Vagina (tissue), 2 donors: ENCODE measurements at regions not wholly inside any gene's neighbourhood (a gene's known extent, or its start where the extent isn't known, plus 50 kb on each side); places are given as distances from the start of the nearest gene placed in this dataset.

Experiments used
- POLR2A ChIP-seq, 2 donors: fragments of 450-650 bp; IDR thresholded peaks; one replicate each; pipeline ENCODE4 v1.6.1; 2017; ENCODE audit warnings: antibody characterized with exemption in 2 of 2, mild to moderate bottlenecking in 2 of 2, moderate library complexity in 2 of 2
- POLR2AphosphoS5 ChIP-seq, 2 donors: sonication (generic); formaldehyde crosslinking; IDR thresholded peaks; one replicate each; pipeline ENCODE4 v1.9.0; 2017; ENCODE audit warnings: antibody characterized with exemption in 2 of 2, mild to moderate bottlenecking in 2 of 2, low read depth in 1 of 2; ENCODE audit not compliant: insufficient read depth in 1 of 2
- TF ChIP-seq, protein P1 (sequence below), 3 experiments: fragments of 450-650 bp in 2 of 3; fragments of 200-600 bp in 1 of 3; sonication (generic) in 1 of 3; IDR thresholded peaks; one replicate each; pipeline ENCODE4 v1.5.1; 2017 to 2019; ENCODE audit warnings: antibody characterized with exemption in 3 of 3, mild to moderate bottlenecking in 2 of 3, moderate library complexity in 2 of 3

DNA sequence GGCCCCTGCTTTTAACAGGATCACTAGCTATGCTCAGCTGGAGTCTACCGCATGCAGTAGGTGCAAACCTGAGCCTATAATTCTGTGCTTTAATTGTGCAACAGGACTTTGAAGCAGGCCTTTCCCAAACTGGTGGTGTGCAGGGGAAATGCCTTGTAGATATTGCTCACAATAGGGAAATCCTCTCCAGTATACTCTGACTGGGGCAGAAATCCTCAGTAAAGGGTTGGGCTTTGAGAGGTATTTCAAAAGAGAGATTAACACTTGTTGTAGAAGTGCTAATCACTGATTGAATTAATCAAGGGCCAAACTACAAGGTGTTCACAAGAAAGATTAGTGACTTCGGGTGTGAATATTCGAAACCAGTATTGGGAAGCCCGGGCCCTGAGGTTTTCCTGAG is 58.5 kb upstream of the EXOC6 start:
- TF ChIP-seq, protein P1, sequence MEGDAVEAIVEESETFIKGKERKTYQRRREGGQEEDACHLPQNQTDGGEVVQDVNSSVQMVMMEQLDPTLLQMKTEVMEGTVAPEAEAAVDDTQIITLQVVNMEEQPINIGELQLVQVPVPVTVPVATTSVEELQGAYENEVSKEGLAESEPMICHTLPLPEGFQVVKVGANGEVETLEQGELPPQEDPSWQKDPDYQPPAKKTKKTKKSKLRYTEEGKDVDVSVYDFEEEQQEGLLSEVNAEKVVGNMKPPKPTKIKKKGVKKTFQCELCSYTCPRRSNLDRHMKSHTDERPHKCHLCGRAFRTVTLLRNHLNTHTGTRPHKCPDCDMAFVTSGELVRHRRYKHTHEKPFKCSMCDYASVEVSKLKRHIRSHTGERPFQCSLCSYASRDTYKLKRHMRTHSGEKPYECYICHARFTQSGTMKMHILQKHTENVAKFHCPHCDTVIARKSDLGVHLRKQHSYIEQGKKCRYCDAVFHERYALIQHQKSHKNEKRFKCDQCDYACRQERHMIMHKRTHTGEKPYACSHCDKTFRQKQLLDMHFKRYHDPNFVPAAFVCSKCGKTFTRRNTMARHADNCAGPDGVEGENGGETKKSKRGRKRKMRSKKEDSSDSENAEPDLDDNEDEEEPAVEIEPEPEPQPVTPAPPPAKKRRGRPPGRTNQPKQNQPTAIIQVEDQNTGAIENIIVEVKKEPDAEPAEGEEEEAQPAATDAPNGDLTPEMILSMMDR (IDR thresholded peaks at IDR 0.05): no peak
- TF ChIP-seq POLR2AphosphoS5 (IDR thresholded peaks at IDR 0.05; ENCODE audit: insufficient read depth in 1 of 2, low read depth in 1 of 2) (no peak), POLR2A (IDR thresholded peaks at IDR 0.05) (no peak)
